Smooth muscle cell (in vitro differentiated cells): ENCODE measurements at regions not wholly inside any gene's neighbourhood (a gene's known extent, or its start where the extent isn't known, plus 50 kb on each side); places are given as distances from the start of the nearest gene placed in this dataset.

ENCODE experiments used
- DNase-seq: peaks from one replicate; lab custom pipeline; 2025; ENCODE audit not compliant: unreplicated experiment; lab: John Stamatoyannopoulos, UW
- H2AFZ ChIP-seq: fragments of 200-600 bp; sonication (generic); 2 replicates; pipeline ENCODE4 v1.6.0; 2016; ENCODE audit warnings: antibody characterized with exemption, low read depth, mild to moderate bottlenecking
- H3F3A ChIP-seq: fragments of 200-600 bp; sonication (generic); 2 replicates; pipeline ENCODE4 v1.6.0; 2017; ENCODE audit warnings: antibody characterized with exemption, low read depth
- H3K27ac ChIP-seq: fragments of 200-600 bp; sonication (generic); 2 replicates; pipeline ENCODE4 v1.5.1; 2016; ENCODE audit warnings: low read depth, mild to moderate bottlenecking
- H3K27me3 ChIP-seq: fragments of 200-600 bp; sonication (generic); 2 replicates; pipeline ENCODE4 v1.6.1; 2016; ENCODE audit warnings: low read depth, mild to moderate bottlenecking
- H3K36me3 ChIP-seq: fragments of 200-600 bp; sonication (generic); 2 replicates; pipeline ENCODE4 v1.5.1; 2016; ENCODE audit warnings: low read depth
- H3K4me1 ChIP-seq: fragments of 200-600 bp; sonication (generic); 2 replicates; pipeline ENCODE4 v1.5.1; 2016; ENCODE audit warnings: low read depth
- H3K4me2 ChIP-seq: fragments of 200-600 bp; sonication (generic); 2 replicates; pipeline ENCODE4 v1.6.0; 2016; ENCODE audit warnings: mild to moderate bottlenecking
- H3K4me3 ChIP-seq: fragments of 200-600 bp; sonication (generic); 2 replicates; pipeline ENCODE4 v1.5.1; 2016; ENCODE audit warnings: mild to moderate bottlenecking
- H3K79me2 ChIP-seq: fragments of 200-600 bp; sonication (generic); 2 replicates; pipeline ENCODE4 v1.6.0; 2016; ENCODE audit warnings: low read depth, mild to moderate bottlenecking
- H3K9ac ChIP-seq: fragments of 200-600 bp; sonication (generic); 2 replicates; pipeline ENCODE4 v1.6.0; 2016; ENCODE audit warnings: low read depth
- H3K9me3 ChIP-seq: fragments of 200-600 bp; sonication (generic); replicated peaks from 2 replicates; pipeline ENCODE4 v1.5.1; 2016; ENCODE audit warnings: low read depth
- H4K20me1 ChIP-seq: fragments of 200-600 bp; sonication (generic); 2 replicates; pipeline ENCODE4 v1.6.0; 2016; ENCODE audit warnings: low read depth
- CTCF ChIP-seq: fragments of 200-600 bp; sonication (generic); IDR thresholded peaks from 2 replicates; pipeline ENCODE4 v1.5.1; 2017; ENCODE audit warnings: borderline replicate concordance, mild to moderate bottlenecking, antibody characterized with exemption; ENCODE audit not compliant: insufficient read depth, poor library complexity, severe bottlenecking
- WGBS: methylation state at CpG from one replicate; pipeline ENCODE4 v1.1.7; 2016; ENCODE audit warnings: low lambda C conversion rate; 5-methylcytosine and 5-hydroxymethylcytosine counted together

- no peaks in the 10 kb centered on the region for H3K9me3 ChIP-seq
- H3K36me3 ChIP-seq: no peaks in the 10 kb centered on the region
- no peak overlapping the region for H2AFZ ChIP-seq
- H4K20me1 ChIP-seq: no peaks in the 10 kb centered on the region
- H3K9ac ChIP-seq: no peak overlapping the region
- H3F3A ChIP-seq: no peaks in the 10 kb centered on the region
- 42% methylated on average over 14 of the region's 14 CpGs for WGBS
- H3K27ac ChIP-seq: no peak overlapping the region
- peaks cover 26% of the 10 kb centered on the region for H3K27me3 ChIP-seq
- no peaks in the 10 kb centered on the region for H3K79me2 ChIP-seq
- DNase-seq: no peak
- no peaks in the 10 kb centered on the region for H3K4me1 ChIP-seq
- no peak overlapping the region for H3K4me2 ChIP-seq
- H3K4me3 ChIP-seq: no peak overlapping the region
- TF ChIP-seq CTCF: no peak
Observed at GRCh38 chr5:3786891-3787430, 191.3 kb downstream of the IRX1 start.

- Histone ChIP-seq H3F3A (no peaks in the 10 kb centered on the region), H3K9ac (no peak overlapping the region), H3K27ac (no peak overlapping the region), H3K79me2 (no peaks in the 10 kb centered on the region), H3K4me2 (no peak overlapping the region), H3K27me3 (peaks cover 26% of the 10 kb centered on the region), H3K36me3 (no peaks in the 10 kb centered on the region), H3K4me1 (no peaks in the 10 kb centered on the region), H2AFZ (no peak overlapping the region), H3K9me3 (no peaks in the 10 kb centered on the region), H4K20me1 (no peaks in the 10 kb centered on the region), H3K4me3 (no peak overlapping the region)
- WGBS: 25% methylated on average over 10 of the region's 10 CpGs
- DNase-seq: no peak
- TF ChIP-seq CTCF: no peak
Observed at GRCh38 chr5:3787604-3788003, 192.0 kb downstream of the IRX1 start.

- no peak overlapping the region for H3K27ac ChIP-seq
- no peak overlapping the region for H3K4me2 ChIP-seq
- no peak overlapping the region for H3K9ac ChIP-seq
- no peak overlapping the region for H3K4me3 ChIP-seq
- DNase-seq: no peak
- H3K4me1 ChIP-seq: no peaks in the 10 kb centered on the region
- no peak overlapping the region for H2AFZ ChIP-seq
- no peaks in the 10 kb centered on the region for H3K9me3 ChIP-seq
- no peaks in the 10 kb centered on the region for H3F3A ChIP-seq
- TF ChIP-seq CTCF: no peak
- WGBS: 53% methylated on average over 14 of the region's 14 CpGs
- no peaks in the 10 kb centered on the region for H3K79me2 ChIP-seq
- H4K20me1 ChIP-seq: no peaks in the 10 kb centered on the region
- peaks cover 26% of the 10 kb centered on the region for H3K27me3 ChIP-seq
- no peaks in the 10 kb centered on the region for H3K36me3 ChIP-seq
Observed at GRCh38 chr5:3789519-3790193, 194.0 kb downstream of the IRX1 start.

- no peak for TF ChIP-seq CTCF
- Histone ChIP-seq H3K4me2 (no peak overlapping the region), H3K36me3 (no peaks in the 10 kb centered on the region), H3K4me3 (no peak overlapping the region), H3K27me3 (peaks cover 8% of the 10 kb centered on the region), H2AFZ (no peak overlapping the region), H4K20me1 (no peaks in the 10 kb centered on the region), H3K4me1 (no peaks in the 10 kb centered on the region), H3F3A (no peaks in the 10 kb centered on the region), H3K27ac (no peak overlapping the region), H3K79me2 (no peaks in the 10 kb centered on the region), H3K9me3 (no peaks in the 10 kb centered on the region), H3K9ac (no peak overlapping the region)
- DNase-seq: no peak
- 71% methylated on average over 1 of the region's 1 CpG for WGBS
Observed at GRCh38 chr5:3793162-3793561, 197.5 kb downstream of the IRX1 start.
